Spleen (tissue), 11 donors: ENCODE measurements at regions not wholly inside any gene's neighbourhood (a gene's known extent, or its start where the extent isn't known, plus 50 kb on each side); places are given as distances from the start of the nearest gene placed in this dataset.
A peak's percentile ranks its signal among the peaks of the same experiment; 100 is the strongest.

Experiments
- DNase-seq: peaks from one replicate; pipeline ENCODE4 v3.0.0-alpha.2; 2020
- H3K27ac ChIP-seq, 8 donors: fragments of 200-600 bp; sonication (generic) in 7 of 8; 1 replicate in 4 of 8; 2 replicates in 4 of 8; pipeline versions ENCODE4 v1.5.0 to v1.8.0; 2016 to 2021; ENCODE audit warnings: inconsistent platforms in 4 of 8, mild to moderate bottlenecking in 4 of 8, moderate library complexity in 1 of 8
- H3K27me3 ChIP-seq, 7 donors: fragments of 200-600 bp; sonication (generic) in 6 of 7; replicated peaks in 1 of 7; 1 replicate in 4 of 7; 2 replicates in 3 of 7; pipeline versions ENCODE4 v1.5.0 to v1.8.0; 2016 to 2021; ENCODE audit warnings: inconsistent platforms in 3 of 7, mild to moderate bottlenecking in 1 of 7
- H3K36me3 ChIP-seq, 6 donors: fragments of 200-600 bp; sonication (generic) in 5 of 6; 1 replicate in 4 of 6; 2 replicates in 2 of 6; pipeline versions ENCODE4 v1.5.0 to v1.8.0; 2016 to 2021; ENCODE audit warnings: inconsistent platforms in 2 of 6
- H3K4me1 ChIP-seq, 6 donors: fragments of 200-600 bp; sonication (generic) in 5 of 6; 1 replicate in 3 of 6; 2 replicates in 3 of 6; pipeline versions ENCODE4 v1.5.0 to v1.8.0; 2016 to 2021; ENCODE audit warnings: inconsistent platforms in 3 of 6
- H3K4me3 ChIP-seq, 8 donors: fragments of 200-600 bp; sonication (generic) in 7 of 8; 1 replicate in 4 of 8; 2 replicates in 4 of 8; pipeline versions ENCODE4 v1.5.0 to v1.8.0; 2016 to 2021; ENCODE audit warnings: inconsistent platforms in 4 of 8, mild to moderate bottlenecking in 4 of 8, moderate library complexity in 2 of 8
- H3K9me3 ChIP-seq, 8 donors: fragments of 200-600 bp; sonication (generic) in 7 of 8; 1 replicate in 4 of 8; 2 replicates in 4 of 8; pipeline versions ENCODE4 v1.5.0 to v1.8.0; 2016 to 2021; ENCODE audit warnings: inconsistent platforms in 4 of 8
- CTCF ChIP-seq, 11 experiments: fragments of 200-600 bp in 7 of 11; fragments of 450-650 bp in 4 of 11; sonication (generic) in 4 of 11; IDR thresholded peaks in 8 of 11; conservative IDR thresholded peaks in 3 of 11; 1 replicate in 7 of 11; 2 replicates in 4 of 11; pipeline versions ENCODE4 v1.4.0 to v1.8.0; 2016 to 2021; ENCODE audit warnings: antibody characterized with exemption in 11 of 11, inconsistent platforms in 4 of 11, mild to moderate bottlenecking in 1 of 11
- POLR2A ChIP-seq, 3 donors: fragments of 450-650 bp; IDR thresholded peaks; one replicate each; pipeline ENCODE4 v1.5.1; 2017; ENCODE audit warnings: antibody characterized with exemption in 3 of 3, mild to moderate bottlenecking in 1 of 3
- POLR2AphosphoS5 ChIP-seq, 3 donors: sonication (generic); formaldehyde crosslinking; IDR thresholded peaks; one replicate each; pipeline ENCODE4 v1.5.1; 2017; ENCODE audit warnings: antibody characterized with exemption in 3 of 3
- WGBS, 5 donors: extraction: QIAGEN DNeasy Blood & Tissue Kit in 3 of 5; methylation state at CpG; one replicate each; pipeline versions ENCODE4 v1.1.5 to v1.1.7; 2013 to 2018; 5-methylcytosine and 5-hydroxymethylcytosine counted together
- intact Hi-C: fragments of 100-400 bp; cut with DNase I; formaldehyde crosslinking; loops from one replicate; pipeline ENCODE4 v1.15.0; 2023; ENCODE audit warnings: low total_unique reads
- donor health status: healthy with polysubstance abuse.
- donor health status: DM: no; HTN: no; CAD: no; lungs with moderate emphysema.
- donor health status: DM: no; HTN: no; CAD: no.
- donor health status: Bipolar disorder and iron deficiency.
- donor health status: healthy.
- donor health status: DM: no; HTN: no; CAD: no.
- donor health status: DM: yes; HTN: yes; CAD: no.

GRCh38 chr3:144770281-144770680, 798.7 kb downstream of the DIPK2A start:
- WGBS, 5 donors = 39 to 77% (median 72%) methylated on average over 1 of the region's 1 CpG
- no peak for DNase-seq
- Histone ChIP-seq H3K36me3 (no peaks in the 10 kb centered on the region), H3K9me3 (no peaks in the 10 kb centered on the region), H3K4me3 (no peak overlapping the region), H3K4me1 (peaks cover 0 to 16% (median 6%) of the 10 kb centered on the region in 6 donors), H3K27ac (no peak overlapping the region), H3K27me3 (no peaks in the 10 kb centered on the region)
- no peak for TF ChIP-seq CTCF (IDR thresholded peaks at IDR 0.05 in 8 of 11, conservative IDR thresholded peaks at IDR 0.05 in 3 of 11)
- no peak for TF ChIP-seq POLR2A (IDR thresholded peaks at IDR 0.05)
- TF ChIP-seq POLR2AphosphoS5 (IDR thresholded peaks at IDR 0.05) = no peak
- intact Hi-C loops = no loop called here

- Histone ChIP-seq H3K36me3 (no peaks in the 10 kb centered on the region), H3K4me3 (no peak overlapping the region), H3K4me1 (peaks cover 0 to 16% (median 6%) of the 10 kb centered on the region in 6 donors), H3K9me3 (no peaks in the 10 kb centered on the region), H3K27me3 (no peaks in the 10 kb centered on the region), H3K27ac (no peak overlapping the region)
- TF ChIP-seq POLR2AphosphoS5 (IDR thresholded peaks at IDR 0.05) = no peak
- TF ChIP-seq POLR2A (IDR thresholded peaks at IDR 0.05) = no peak
- peak in 3 of 11 experiments; percentile 10 to 17 (median 17) for TF ChIP-seq CTCF (IDR thresholded peaks at IDR 0.05 in 8 of 11, conservative IDR thresholded peaks at IDR 0.05 in 3 of 11)
- WGBS, 5 donors = 44 to 75% (median 71%) methylated on average over 1 of the region's 1 CpG
- intact Hi-C loops = no loop called here
- no peak for DNase-seq
Observed at GRCh38 chr3:144770915-144771351, 799.3 kb downstream of the DIPK2A start.

- no peak for DNase-seq
- Histone ChIP-seq H3K27me3 (no peaks in the 10 kb centered on the region), H3K4me1 (peaks cover 0 to 16% (median 6%) of the 10 kb centered on the region in 6 donors), H3K9me3 (no peaks in the 10 kb centered on the region), H3K36me3 (no peaks in the 10 kb centered on the region), H3K27ac (no peak overlapping the region), H3K4me3 (no peak overlapping the region)
- WGBS, 5 donors = 41 to 50% (median 44%) methylated on average over 2 of the region's 2 CpGs
- intact Hi-C loops = no loop called here
- no peak for TF ChIP-seq POLR2A (IDR thresholded peaks at IDR 0.05)
Observed at GRCh38 chr3:144771381-144771870, 799.8 kb downstream of the DIPK2A start.

GRCh38 chr3:144772372-144772771, 800.7 kb downstream of the DIPK2A start:
- no peak for TF ChIP-seq CTCF (IDR thresholded peaks at IDR 0.05 in 8 of 11, conservative IDR thresholded peaks at IDR 0.05 in 3 of 11)
- no peak for TF ChIP-seq POLR2AphosphoS5 (IDR thresholded peaks at IDR 0.05)
- no peak for TF ChIP-seq POLR2A (IDR thresholded peaks at IDR 0.05)
- intact Hi-C loops = no loop called here
- no peak for DNase-seq
- Histone ChIP-seq H3K27ac (no peak overlapping the region), H3K9me3 (no peaks in the 10 kb centered on the region), H3K36me3 (no peaks in the 10 kb centered on the region), H3K27me3 (no peaks in the 10 kb centered on the region), H3K4me1 (peaks cover 0 to 16% (median 6%) of the 10 kb centered on the region in 6 donors), H3K4me3 (no peak overlapping the region)
- WGBS, 5 donors = 86 to 94% (median 91%) methylated on average over 3 of the region's 3 CpGs

GRCh38 chr3:144773350-144773749, 801.7 kb downstream of the DIPK2A start:
- Histone ChIP-seq H3K27ac (no peak overlapping the region), H3K36me3 (no peaks in the 10 kb centered on the region), H3K9me3 (no peaks in the 10 kb centered on the region), H3K4me3 (no peak overlapping the region), H3K27me3 (no peaks in the 10 kb centered on the region), H3K4me1 (peaks cover 0 to 16% (median 6%) of the 10 kb centered on the region in 6 donors)
- no peak for DNase-seq
- intact Hi-C loops = no loop called here
- WGBS, 5 donors = 83 to 91% (median 86%) methylated on average over 4 of the region's 4 CpGs
- TF ChIP-seq CTCF (IDR thresholded peaks at IDR 0.05 in 8 of 11, conservative IDR thresholded peaks at IDR 0.05 in 3 of 11) (no peak), POLR2A (IDR thresholded peaks at IDR 0.05) (no peak), POLR2AphosphoS5 (IDR thresholded peaks at IDR 0.05) (no peak)
